DND-41 (cell line): ENCODE measurements at regions not wholly inside any gene's neighbourhood (a gene's known extent, or its start where the extent isn't known, plus 50 kb on each side); places are given as distances from the start of the nearest gene placed in this dataset.

Experiments
- CTCF ChIP-seq: IDR thresholded peaks from 2 replicates; pipeline ENCODE4 v1.5.1; 2012; ENCODE audit warnings: borderline replicate concordance, low read length, moderate library complexity, mild to moderate bottlenecking; ENCODE audit not compliant: poor library complexity, severe bottlenecking; ENCODE audit errors: extremely low read depth
- EZH2 ChIP-seq: IDR thresholded peaks from 3 replicates; pipeline ENCODE4 v1.6.1; 2012; ENCODE audit warnings: borderline replicate concordance, low read depth, mild to moderate bottlenecking, moderate library complexity, low read length, inconsistent platforms; ENCODE audit not compliant: severe bottlenecking

- TF ChIP-seq CTCF: no peak
- no peak for TF ChIP-seq EZH2
These were observed 95.0 kb upstream of the TUT7 start for GRCh38 chr9:86449246-86449645.
